ENCODE measurements at regions not wholly inside any gene's neighbourhood (a gene's known extent, or its start where the extent isn't known, plus 50 kb on each side); places are given as distances from the start of the nearest gene placed in this dataset.

DNA sequence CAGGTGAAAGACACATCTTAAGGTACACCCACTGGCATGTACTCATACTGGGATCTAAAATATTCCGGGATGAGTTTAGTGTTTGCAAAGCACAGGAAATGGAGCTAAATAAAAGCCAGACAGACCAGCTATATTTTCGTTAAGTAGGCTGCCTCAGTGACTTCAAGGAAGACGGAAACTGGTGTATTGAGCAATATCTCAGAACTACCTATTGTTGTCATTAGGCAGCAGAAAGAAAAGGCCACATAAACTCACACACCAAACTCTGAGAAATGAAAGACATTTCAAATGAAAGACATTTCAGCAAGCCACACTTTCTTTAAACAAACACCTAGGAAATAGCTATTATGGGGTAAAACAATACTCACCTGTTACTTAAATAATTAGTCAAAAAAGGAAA lies 761.7 kb upstream of the SEMA6D start:
- FAIRE-seq (no peak), DNase-seq (no peak)
- H3K9ac ChIP-seq (ENCODE audit: low read length in 3 of 3): no peak overlapping the region
- TF ChIP-seq, protein P1, sequence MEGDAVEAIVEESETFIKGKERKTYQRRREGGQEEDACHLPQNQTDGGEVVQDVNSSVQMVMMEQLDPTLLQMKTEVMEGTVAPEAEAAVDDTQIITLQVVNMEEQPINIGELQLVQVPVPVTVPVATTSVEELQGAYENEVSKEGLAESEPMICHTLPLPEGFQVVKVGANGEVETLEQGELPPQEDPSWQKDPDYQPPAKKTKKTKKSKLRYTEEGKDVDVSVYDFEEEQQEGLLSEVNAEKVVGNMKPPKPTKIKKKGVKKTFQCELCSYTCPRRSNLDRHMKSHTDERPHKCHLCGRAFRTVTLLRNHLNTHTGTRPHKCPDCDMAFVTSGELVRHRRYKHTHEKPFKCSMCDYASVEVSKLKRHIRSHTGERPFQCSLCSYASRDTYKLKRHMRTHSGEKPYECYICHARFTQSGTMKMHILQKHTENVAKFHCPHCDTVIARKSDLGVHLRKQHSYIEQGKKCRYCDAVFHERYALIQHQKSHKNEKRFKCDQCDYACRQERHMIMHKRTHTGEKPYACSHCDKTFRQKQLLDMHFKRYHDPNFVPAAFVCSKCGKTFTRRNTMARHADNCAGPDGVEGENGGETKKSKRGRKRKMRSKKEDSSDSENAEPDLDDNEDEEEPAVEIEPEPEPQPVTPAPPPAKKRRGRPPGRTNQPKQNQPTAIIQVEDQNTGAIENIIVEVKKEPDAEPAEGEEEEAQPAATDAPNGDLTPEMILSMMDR (IDR thresholded peaks at IDR 0.05; ENCODE audit: borderline replicate concordance, extremely low read depth, insufficient read depth): no peak
- no peaks in the 10 kb centered on the region for H3K9me3 ChIP-seq (ENCODE audit: control insufficient read depth in 2 of 3, insufficient read depth in 1 of 3, low read length in 3 of 3)
- H3K4me1 ChIP-seq (ENCODE audit: control insufficient read depth in 2 of 3, insufficient read depth in 2 of 3, low read depth in 1 of 3, low read length in 3 of 3): no peaks in the 10 kb centered on the region
- H3K36me3 ChIP-seq (ENCODE audit: control insufficient read depth in 2 of 3, insufficient read depth in 3 of 3, low read length in 3 of 3): no peaks in the 10 kb centered on the region
- no peaks in the 10 kb centered on the region for H3K27me3 ChIP-seq (ENCODE audit: control insufficient read depth, insufficient read depth, low read length)
- H3K4me3 ChIP-seq (ENCODE audit: low read length in 3 of 3): no peak overlapping the region
- intact Hi-C loops (cut with DNase I): no loop called here
- H3K27ac ChIP-seq (ENCODE audit: low read depth in 2 of 2, low read length in 2 of 2): no peak overlapping the region

DNA sequence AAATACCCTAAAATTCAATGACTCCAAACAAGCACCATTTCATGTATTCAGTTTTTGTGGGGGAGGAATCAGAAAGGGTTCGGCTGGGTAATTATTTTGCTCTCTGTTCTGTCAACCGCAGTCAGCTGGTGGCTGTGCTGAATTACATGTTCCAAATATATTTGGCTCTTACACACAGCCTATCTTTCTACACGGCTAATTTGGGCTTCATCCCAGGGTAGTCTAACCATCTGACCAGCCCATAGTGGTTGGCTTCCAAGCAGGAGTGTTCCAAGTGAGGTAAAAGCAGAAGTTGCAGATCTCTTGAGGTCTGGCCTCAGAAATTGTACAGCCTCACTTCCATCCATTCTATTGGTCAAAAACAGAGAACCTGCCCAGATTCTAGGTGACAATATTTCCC lies 760.8 kb upstream of the SEMA6D start:
- FAIRE-seq: no peak
- Histone ChIP-seq H3K4me3 (ENCODE audit: low read length in 3 of 3) (no peak overlapping the region), H3K4me1 (ENCODE audit: control insufficient read depth in 2 of 3, insufficient read depth in 2 of 3, low read depth in 1 of 3, low read length in 3 of 3) (no peaks in the 10 kb centered on the region), H3K9ac (ENCODE audit: low read length in 3 of 3) (no peak overlapping the region), H3K27ac (ENCODE audit: low read depth in 2 of 2, low read length in 2 of 2) (no peak overlapping the region), H3K27me3 (ENCODE audit: control insufficient read depth, insufficient read depth, low read length) (no peaks in the 10 kb centered on the region), H3K36me3 (ENCODE audit: control insufficient read depth in 2 of 3, insufficient read depth in 3 of 3, low read length in 3 of 3) (no peaks in the 10 kb centered on the region), H3K9me3 (ENCODE audit: control insufficient read depth in 2 of 3, insufficient read depth in 1 of 3, low read length in 3 of 3) (no peaks in the 10 kb centered on the region)
- TF ChIP-seq, protein P1 (IDR thresholded peaks at IDR 0.05; ENCODE audit: borderline replicate concordance, extremely low read depth, insufficient read depth): no peak
- DNase-seq: no peak
- intact Hi-C loops (cut with DNase I): no loop called here

DNA sequence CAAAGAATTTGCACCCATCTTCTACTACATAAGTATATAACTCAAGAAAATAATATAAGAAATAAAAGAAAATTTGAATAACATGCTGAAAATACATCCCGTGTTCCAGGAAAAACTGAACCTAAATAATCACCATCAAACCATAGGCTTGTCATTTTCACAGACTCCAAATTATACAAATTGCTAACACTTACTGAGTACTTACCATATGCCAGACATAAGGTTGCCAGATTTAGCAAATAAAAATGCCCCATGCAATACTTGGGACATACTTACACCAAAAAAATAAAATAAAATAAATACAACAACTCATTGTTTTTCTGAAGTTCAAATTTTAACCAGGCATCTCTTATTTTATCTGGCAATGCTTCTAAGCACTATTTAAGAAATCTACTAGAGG lies 760.4 kb upstream of the SEMA6D start:
- no peak for DNase-seq
- no peak overlapping the region for H3K27ac ChIP-seq (ENCODE audit: low read depth in 2 of 2, low read length in 2 of 2)
- TF ChIP-seq, protein P1 (IDR thresholded peaks at IDR 0.05; ENCODE audit: borderline replicate concordance, extremely low read depth, insufficient read depth): no peak
- no peaks in the 10 kb centered on the region for H3K9me3 ChIP-seq (ENCODE audit: control insufficient read depth in 2 of 3, insufficient read depth in 1 of 3, low read length in 3 of 3)
- FAIRE-seq: no peak
- H3K27me3 ChIP-seq (ENCODE audit: control insufficient read depth, insufficient read depth, low read length): no peaks in the 10 kb centered on the region
- intact Hi-C loops (cut with DNase I): no loop called here
- no peaks in the 10 kb centered on the region for H3K36me3 ChIP-seq (ENCODE audit: control insufficient read depth in 2 of 3, insufficient read depth in 3 of 3, low read length in 3 of 3)
- H3K4me1 ChIP-seq (ENCODE audit: control insufficient read depth in 2 of 3, insufficient read depth in 2 of 3, low read depth in 1 of 3, low read length in 3 of 3): no peaks in the 10 kb centered on the region
- H3K4me3 ChIP-seq (ENCODE audit: low read length in 3 of 3): no peak overlapping the region
- no peak overlapping the region for H3K9ac ChIP-seq (ENCODE audit: low read length in 3 of 3)

DNA sequence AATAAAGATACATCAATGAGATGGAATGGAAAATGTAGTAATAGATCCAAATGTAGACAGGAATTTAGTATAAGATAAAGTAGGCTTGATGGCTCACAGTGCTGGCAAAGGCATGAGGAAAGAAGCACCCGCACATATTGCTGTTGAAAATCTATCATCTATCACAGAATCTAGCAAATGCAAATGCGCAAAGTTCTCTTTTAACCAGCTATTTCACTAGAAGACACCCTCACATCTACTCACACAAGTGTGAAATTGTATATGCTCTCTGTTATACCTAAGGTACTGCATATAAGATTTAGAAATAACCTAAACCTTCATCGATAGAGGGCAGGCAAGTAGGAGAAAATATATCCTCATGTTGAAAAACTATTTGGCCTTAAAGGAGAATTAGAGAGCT lies 756.7 kb upstream of the SEMA6D start:
- Histone ChIP-seq H3K27ac (ENCODE audit: low read depth in 2 of 2, low read length in 2 of 2) (no peak overlapping the region), H3K9ac (ENCODE audit: low read length in 3 of 3) (no peak overlapping the region), H3K36me3 (ENCODE audit: control insufficient read depth in 2 of 3, insufficient read depth in 3 of 3, low read length in 3 of 3) (no peaks in the 10 kb centered on the region), H3K4me1 (ENCODE audit: control insufficient read depth in 2 of 3, insufficient read depth in 2 of 3, low read depth in 1 of 3, low read length in 3 of 3) (no peaks in the 10 kb centered on the region), H3K4me3 (ENCODE audit: low read length in 3 of 3) (no peak overlapping the region), H3K9me3 (ENCODE audit: control insufficient read depth in 2 of 3, insufficient read depth in 1 of 3, low read length in 3 of 3) (no peaks in the 10 kb centered on the region), H3K27me3 (ENCODE audit: control insufficient read depth, insufficient read depth, low read length) (no peaks in the 10 kb centered on the region)
- intact Hi-C loops (cut with DNase I): no loop called here
- no peak for FAIRE-seq
- TF ChIP-seq, protein P1 (IDR thresholded peaks at IDR 0.05; ENCODE audit: borderline replicate concordance, extremely low read depth, insufficient read depth): no peak
- no peak for DNase-seq
